Ovary (tissue), 7 donors: ENCODE measurements at regions not wholly inside any gene's neighbourhood (a gene's known extent, or its start where the extent isn't known, plus 50 kb on each side); places are given as distances from the start of the nearest gene placed in this dataset.

Experiments used
- DNase-seq, 5 donors: peaks; one replicate each; pipeline ENCODE4 v3.0.0-alpha.2; 2019 to 2020
- H3K27ac ChIP-seq, 2 donors: fragments of 200-600 bp; one replicate each; pipeline versions ENCODE4 v1.5.1 to v1.8.0; 2019 to 2022
- H3K27me3 ChIP-seq: fragments of 200-600 bp; one replicate; pipeline ENCODE4 v1.8.0; 2022
- H3K36me3 ChIP-seq: fragments of 200-600 bp; sonication (generic); one replicate; pipeline ENCODE4 v1.5.1; 2019
- H3K4me1 ChIP-seq: one replicate; pipeline ENCODE4 v1.8.1; 2013; ENCODE audit warnings: mild to moderate bottlenecking, moderate library complexity; ENCODE audit not compliant: insufficient read depth
- H3K4me3 ChIP-seq: fragments of 200-600 bp; sonication (generic); one replicate; pipeline ENCODE4 v1.5.1; 2017
- H3K9me3 ChIP-seq, 2 donors: fragments of 200-600 bp in 1 of 2; sonication (generic) in 1 of 2; one replicate each; pipeline versions ENCODE4 v1.5.1 to v1.8.1; 2013 to 2019; ENCODE audit warnings: mild to moderate bottlenecking in 1 of 2, moderate library complexity in 1 of 2
- CTCF ChIP-seq, 3 donors: fragments of 450-650 bp in 2 of 3; fragments of 200-600 bp in 1 of 3; IDR thresholded peaks; one replicate each; pipeline versions ENCODE4 v1.5.1 to v1.8.0; 2016 to 2022; ENCODE audit warnings: antibody characterized with exemption in 3 of 3, mild to moderate bottlenecking in 1 of 3
- EP300 ChIP-seq: sonication (generic); formaldehyde crosslinking; IDR thresholded peaks from one replicate; pipeline ENCODE4 v1.6.1; 2017; ENCODE audit warnings: antibody characterized with exemption
- POLR2A ChIP-seq: fragments of 450-650 bp; IDR thresholded peaks from one replicate; pipeline ENCODE4 v1.6.1; 2017; ENCODE audit warnings: antibody characterized with exemption, mild to moderate bottlenecking, moderate library complexity
- WGBS, 3 donors: extraction: QIAGEN DNeasy Blood & Tissue Kit in 1 of 3; methylation state at CpG; one replicate each; pipeline versions ENCODE4 v1.1.5 to v1.1.7; 2013 to 2017; 5-methylcytosine and 5-hydroxymethylcytosine counted together
- intact Hi-C, 4 donors: fragments of 100-400 bp; cut with DNase I; formaldehyde crosslinking; loops; one replicate each; pipeline versions ENCODE4 v1.11.0 to v1.15.1; 2022 to 2023
- donor health status: DM: no; HTN: no; CAD: no; lungs with moderate emphysema.
- donor health status: DM: no; HTN: no; CAD: no.
- donor health status: Bipolar disorder and iron deficiency.
- donor health status: DM: no; HTN: no; CAD: no.
- donor health status: DM: yes; HTN: yes; CAD: no.

GRCh38 chr14:65810322-65810721, 397.8 kb downstream of the FUT8 start:
- no peaks in the 10 kb centered on the region for H3K4me1 ChIP-seq
- TF ChIP-seq EP300 (no peak), CTCF (IDR thresholded peaks at IDR 0.05) (no peak), POLR2A (no peak)
- 17 to 39% (median 26%) methylated on average over 1 of the region's 1 CpG for WGBS, 3 donors
- no peak overlapping the region for H3K27ac ChIP-seq
- H3K4me3 ChIP-seq: no peak overlapping the region
- no peaks in the 10 kb centered on the region for H3K36me3 ChIP-seq
- H3K9me3 ChIP-seq: no peaks in the 10 kb centered on the region
- H3K27me3 ChIP-seq: no peaks in the 10 kb centered on the region
- no peak for DNase-seq
- intact Hi-C loops: no loop called here

GRCh38 chr14:65813760-65814384, 401.3 kb downstream of the FUT8 start:
- WGBS, 3 donors: 53 to 60% (median 59%) methylated on average over 3 of the region's 3 CpGs
- Histone ChIP-seq H3K9me3 (no peaks in the 10 kb centered on the region), H3K36me3 (no peaks in the 10 kb centered on the region), H3K4me3 (no peak overlapping the region), H3K4me1 (no peaks in the 10 kb centered on the region), H3K27ac (no peak overlapping the region), H3K27me3 (no peaks in the 10 kb centered on the region)
- intact Hi-C loops: no loop called here
- TF ChIP-seq POLR2A: no peak
- no peak for TF ChIP-seq EP300
- TF ChIP-seq CTCF (IDR thresholded peaks at IDR 0.05): no peak
- DNase-seq: no peak

- H3K36me3 ChIP-seq: no peaks in the 10 kb centered on the region
- DNase-seq: no peak
- no peaks in the 10 kb centered on the region for H3K4me1 ChIP-seq
- intact Hi-C loops: no loop called here
- no peak overlapping the region for H3K27ac ChIP-seq
- TF ChIP-seq EP300 (no peak), CTCF (IDR thresholded peaks at IDR 0.05) (no peak), POLR2A (no peak)
- no peak overlapping the region for H3K4me3 ChIP-seq
- WGBS, 3 donors: 90 to 94% (median 92%) methylated on average over 4 of the region's 4 CpGs
- no peaks in the 10 kb centered on the region for H3K27me3 ChIP-seq
- no peaks in the 10 kb centered on the region for H3K9me3 ChIP-seq
These were observed 402.6 kb downstream of the FUT8 start for GRCh38 chr14:65815127-65815526.

GRCh38 chr14:65817011-65817410, 404.5 kb downstream of the FUT8 start:
- DNase-seq: no peak
- no peaks in the 10 kb centered on the region for H3K4me1 ChIP-seq
- H3K36me3 ChIP-seq: no peaks in the 10 kb centered on the region
- no peaks in the 10 kb centered on the region for H3K9me3 ChIP-seq
- 89 to 97% (median 95%) methylated on average over 1 of the region's 1 CpG for WGBS, 3 donors
- H3K4me3 ChIP-seq: no peak overlapping the region
- no peak overlapping the region for H3K27ac ChIP-seq
- intact Hi-C loops: no loop called here
- no peak for TF ChIP-seq POLR2A
- no peak for TF ChIP-seq CTCF (IDR thresholded peaks at IDR 0.05)
- TF ChIP-seq EP300: no peak
- no peaks in the 10 kb centered on the region for H3K27me3 ChIP-seq
